Thyroid gland (tissue), 4 donors: ENCODE measurements at regions not wholly inside any gene's neighbourhood (a gene's known extent, or its start where the extent isn't known, plus 50 kb on each side); places are given as distances from the start of the nearest gene placed in this dataset.

Experiments
- DNase-seq, 2 donors: peaks; one replicate each; pipeline ENCODE4 v3.0.0-alpha.2; 2019
- H3K27ac ChIP-seq, 3 donors: fragments of 200-600 bp; sonication (generic); 1 replicate in 2 of 3; 2 replicates in 1 of 3; pipeline ENCODE4 v1.5.1; 2016 to 2019; ENCODE audit warnings: mild to moderate bottlenecking in 1 of 3, moderate library complexity in 1 of 3
- H3K27me3 ChIP-seq: fragments of 200-600 bp; sonication (generic); one replicate; pipeline ENCODE4 v1.5.1; 2019
- H3K36me3 ChIP-seq, 2 donors: fragments of 200-600 bp; sonication (generic); one replicate each; pipeline ENCODE4 v1.5.1; 2016 to 2019
- H3K4me1 ChIP-seq, 2 donors: fragments of 200-600 bp; sonication (generic); one replicate each; pipeline ENCODE4 v1.5.1; 2017 to 2019
- H3K4me3 ChIP-seq, 3 donors: fragments of 200-600 bp; sonication (generic); replicated peaks in 1 of 3; 1 replicate in 2 of 3; 2 replicates in 1 of 3; pipeline ENCODE4 v1.5.1; 2016; ENCODE audit warnings: mild to moderate bottlenecking in 1 of 3
- H3K9me3 ChIP-seq: fragments of 200-600 bp; sonication (generic); one replicate; pipeline ENCODE4 v1.5.1; 2017
- CTCF ChIP-seq, 6 experiments: fragments of 200-600 bp in 3 of 6; fragments of 450-650 bp in 3 of 6; sonication (generic) in 3 of 6; IDR thresholded peaks; one replicate each; pipeline ENCODE4 v1.5.1; 2016 to 2019; ENCODE audit warnings: antibody characterized with exemption in 6 of 6, mild to moderate bottlenecking in 2 of 6, inconsistent platforms in 1 of 6, moderate library complexity in 1 of 6
- POLR2A ChIP-seq, 2 donors: fragments of 450-650 bp; IDR thresholded peaks; one replicate each; pipeline ENCODE4 v1.6.1; 2017; ENCODE audit warnings: antibody characterized with exemption in 2 of 2, mild to moderate bottlenecking in 2 of 2, moderate library complexity in 1 of 2
- WGBS, 2 donors: methylation state at CpG; one replicate each; pipeline ENCODE4 v1.1.5; 2017; 5-methylcytosine and 5-hydroxymethylcytosine counted together
- intact Hi-C: fragments of 100-400 bp; cut with DNase I; formaldehyde crosslinking; loops from one replicate; pipeline ENCODE4 v1.15.1; 2023

- H3K27me3 ChIP-seq, result no peaks in the 10 kb centered on the region
- no peak overlapping the region for H3K27ac ChIP-seq
- TF ChIP-seq POLR2A (IDR thresholded peaks at IDR 0.05) (no peak), CTCF (IDR thresholded peaks at IDR 0.05) (no peak)
- DNase-seq, result no peak
- 89 to 94% methylated on average over 1 of the region's 1 CpG for WGBS, 2 donors
- H3K36me3 ChIP-seq, result no peaks in the 10 kb centered on the region
- H3K9me3 ChIP-seq, result no peaks in the 10 kb centered on the region
- no peaks in the 10 kb centered on the region for H3K4me1 ChIP-seq
- intact Hi-C loops, result no loop called here
- no peak overlapping the region for H3K4me3 ChIP-seq
Measured at GRCh38 chr15:39506146-39506545, 74.7 kb upstream of the THBS1 start.

DNA sequence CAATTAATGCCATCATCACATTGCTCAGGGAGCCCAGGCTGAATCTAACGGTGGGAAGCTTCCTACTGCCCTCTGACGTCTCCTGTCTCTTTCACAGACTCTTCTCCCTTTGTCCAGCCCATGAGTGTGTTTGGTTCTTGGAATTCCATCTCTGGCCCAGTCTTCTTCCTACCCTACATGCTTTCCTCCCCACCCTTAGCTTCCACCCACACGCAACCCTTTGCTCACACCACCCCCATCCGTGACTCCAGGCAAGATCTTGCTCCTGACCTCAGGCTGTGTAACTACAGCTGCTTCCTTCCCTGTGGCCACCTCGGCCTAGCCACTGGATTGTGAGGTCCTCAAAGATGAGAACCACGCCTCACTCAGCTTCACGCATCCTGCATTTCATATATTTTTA lies 72.3 kb upstream of the THBS1 start:
- no peak for DNase-seq
- intact Hi-C loops, result no loop called here

DNA sequence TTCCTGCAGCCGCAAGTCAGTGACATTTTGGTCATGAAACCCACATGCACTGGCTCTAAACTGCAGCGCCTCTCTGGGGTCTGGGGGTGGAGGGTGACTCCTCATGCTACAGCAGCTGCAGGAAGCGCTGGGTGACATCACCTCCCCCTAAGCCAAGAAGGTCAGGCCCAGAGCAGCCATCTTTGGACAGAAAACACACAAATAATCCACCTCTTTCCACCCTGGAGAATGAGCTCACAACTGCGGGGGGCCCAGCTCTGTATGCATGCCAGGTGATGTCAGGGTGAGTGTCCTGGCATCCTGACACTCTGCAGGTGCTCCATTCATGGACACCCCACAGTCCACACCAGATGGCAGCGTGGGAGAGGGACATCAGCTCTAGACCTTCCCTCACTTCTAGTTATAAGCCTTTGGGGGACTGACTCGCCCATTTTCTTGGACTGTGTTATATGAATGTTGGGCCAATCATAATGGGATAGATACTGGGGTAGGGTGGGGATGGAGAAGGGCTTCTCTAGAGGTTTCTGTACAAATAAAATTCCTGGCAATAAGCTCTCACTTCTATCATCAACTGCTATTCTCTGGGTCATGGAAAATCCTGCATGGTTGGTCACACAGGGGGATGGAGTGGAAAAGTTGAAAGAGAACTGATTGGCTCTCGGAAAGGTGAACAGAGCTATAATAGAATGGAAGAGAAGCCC lies 70.7 kb upstream of the THBS1 start:
- no peaks in the 10 kb centered on the region for H3K9me3 ChIP-seq
- no peak for DNase-seq
- no peak overlapping the region for H3K4me3 ChIP-seq
- intact Hi-C loops, result no loop called here
- 88 to 91% methylated on average over 6 to 7 of the region's 7 CpGs for WGBS, 2 donors
- TF ChIP-seq CTCF (IDR thresholded peaks at IDR 0.05) (no peak), POLR2A (IDR thresholded peaks at IDR 0.05) (no peak)
- H3K27me3 ChIP-seq, result no peaks in the 10 kb centered on the region
- H3K27ac ChIP-seq, result no peak overlapping the region
- no peaks in the 10 kb centered on the region for H3K36me3 ChIP-seq
- no peaks in the 10 kb centered on the region for H3K4me1 ChIP-seq

More for the DNA sequence above, 72.3 kb upstream of the THBS1 start:
- Histone ChIP-seq H3K36me3 (no peaks in the 10 kb centered on the region), H3K27ac (no peak overlapping the region), H3K9me3 (no peaks in the 10 kb centered on the region), H3K4me3 (no peak overlapping the region), H3K27me3 (no peaks in the 10 kb centered on the region), H3K4me1 (no peaks in the 10 kb centered on the region)
- TF ChIP-seq CTCF (IDR thresholded peaks at IDR 0.05) (no peak), POLR2A (IDR thresholded peaks at IDR 0.05) (no peak)
- 86 to 89% methylated on average over 7 of the region's 7 CpGs for WGBS, 2 donors

- intact Hi-C loops, result no loop called here
- no peak overlapping the region for H3K4me3 ChIP-seq
- H3K27ac ChIP-seq, result no peak overlapping the region
- 55 to 58% methylated on average over 14 of the region's 14 CpGs for WGBS, 2 donors
- H3K27me3 ChIP-seq, result no peaks in the 10 kb centered on the region
- no peaks in the 10 kb centered on the region for H3K36me3 ChIP-seq
- H3K9me3 ChIP-seq, result no peaks in the 10 kb centered on the region
- peak in 1 of 2 donors; percentile 8 for DNase-seq
- no peaks in the 10 kb centered on the region for H3K4me1 ChIP-seq
- TF ChIP-seq POLR2A (IDR thresholded peaks at IDR 0.05), result no peak
Measured at GRCh38 chr15:39511000-39511915, 69.6 kb upstream of the THBS1 start.

GRCh38 chr15:39511916-39512260 lies 69.0 kb upstream of the THBS1 start:
- Histone ChIP-seq H3K36me3 (no peaks in the 10 kb centered on the region), H3K4me3 (no peak overlapping the region), H3K4me1 (no peaks in the 10 kb centered on the region), H3K27ac (no peak overlapping the region), H3K9me3 (no peaks in the 10 kb centered on the region), H3K27me3 (no peaks in the 10 kb centered on the region)
- no peak for TF ChIP-seq POLR2A (IDR thresholded peaks at IDR 0.05)
- TF ChIP-seq CTCF (IDR thresholded peaks at IDR 0.05), result no peak
- DNase-seq, result no peak
- intact Hi-C loops, result no loop called here
- 28 to 45% methylated on average over 4 of the region's 4 CpGs for WGBS, 2 donors
